Activated naive CD4-positive, alpha-beta T cell treated with Interleukin-2 at 50 U/mL for 16 hours (primary cell): ENCODE measurements at regions not wholly inside any gene's neighbourhood (a gene's known extent, or its start where the extent isn't known, plus 50 kb on each side); places are given as distances from the start of the nearest gene placed in this dataset.

Source experiments
- DNase-seq: peaks from one replicate; pipeline ENCODE4 v3.0.0-alpha.2; 2020

GRCh38 chr2:128623776-128624761 is 305.4 kb upstream of the HS6ST1 start:
- DNase-seq = no peak

GRCh38 chr2:128624956-128625355 is 306.3 kb upstream of the HS6ST1 start:
- no peak for DNase-seq

GRCh38 chr2:128625421-128625820 is 306.8 kb upstream of the HS6ST1 start:
- no peak for DNase-seq

GRCh38 chr2:128625963-128626759 is 307.5 kb upstream of the HS6ST1 start:
- no peak for DNase-seq

- DNase-seq = no peak
Observed at GRCh38 chr2:128626760-128627511, 308.3 kb upstream of the HS6ST1 start.

GRCh38 chr2:128628206-128628605 is 309.5 kb upstream of the HS6ST1 start:
- no peak for DNase-seq

GRCh38 chr2:128628996-128629395 is 310.3 kb upstream of the HS6ST1 start:
- no peak for DNase-seq

GRCh38 chr2:128630974-128631697 is 312.5 kb upstream of the HS6ST1 start:
- DNase-seq = no peak

- no peak for DNase-seq
Observed at GRCh38 chr2:128631698-128632500, 313.2 kb upstream of the HS6ST1 start.

GRCh38 chr2:128632501-128632800 is 313.8 kb upstream of the HS6ST1 start:
- no peak for DNase-seq

GRCh38 chr2:128633501-128633900 is 314.8 kb upstream of the HS6ST1 start:
- DNase-seq = no peak

GRCh38 chr2:128635361-128635900 is 316.8 kb upstream of the HS6ST1 start:
- DNase-seq = no peak

- DNase-seq = no peak
Observed at GRCh38 chr2:128636802-128637147, 318.1 kb upstream of the HS6ST1 start.

GRCh38 chr2:128637481-128638155 is 318.9 kb upstream of the HS6ST1 start:
- DNase-seq = no peak

GRCh38 chr2:128638341-128639119 is 319.9 kb upstream of the HS6ST1 start:
- no peak for DNase-seq

- no peak for DNase-seq
Observed at GRCh38 chr2:128639120-128639477, 320.4 kb upstream of the HS6ST1 start.

- DNase-seq = no peak
Observed at GRCh38 chr2:128639693-128640092, 321.0 kb upstream of the HS6ST1 start.

- DNase-seq = no peak
Observed at GRCh38 chr2:128640166-128640844, 321.6 kb upstream of the HS6ST1 start.

GRCh38 chr2:128640845-128641360 is 322.2 kb upstream of the HS6ST1 start:
- no peak for DNase-seq
